ENCODE measurements at regions not wholly inside any gene's neighbourhood (a gene's known extent, or its start where the extent isn't known, plus 50 kb on each side); places are given as distances from the start of the nearest gene placed in this dataset.
"Not testable (repeated sequence)": the region's sequence is repeated elsewhere in the genome, so short reads cannot be mapped to it uniquely, and the experiment has no call there.

GRCh38 chr16:87156195-87156594 is 161.0 kb downstream of the C16orf95 start:
- no peak for DNase-seq (ENCODE audit: low read depth)

- no peak for DNase-seq (ENCODE audit: low read depth)
Measured at GRCh38 chr16:87160234-87160636, 157.0 kb downstream of the C16orf95 start.

GRCh38 chr16:87160701-87161337 is 156.4 kb downstream of the C16orf95 start:
- peak; percentile 21 for DNase-seq (ENCODE audit: low read depth)

- not testable (repeated sequence) for DNase-seq (ENCODE audit: low read depth)
Measured at GRCh38 chr16:87161410-87161809, 155.8 kb downstream of the C16orf95 start.

GRCh38 chr16:87161822-87162676 is 155.1 kb downstream of the C16orf95 start:
- no peak for DNase-seq (ENCODE audit: low read depth)

GRCh38 chr16:87162799-87163198 is 154.4 kb downstream of the C16orf95 start:
- not testable (repeated sequence) for DNase-seq (ENCODE audit: low read depth)

- DNase-seq (ENCODE audit: low read depth): no peak
Measured at GRCh38 chr16:87163637-87164036, 153.6 kb downstream of the C16orf95 start.

GRCh38 chr16:87165151-87165550 is 152.0 kb downstream of the C16orf95 start:
- DNase-seq (ENCODE audit: low read depth): no peak

- DNase-seq (ENCODE audit: low read depth): no peak
Measured at GRCh38 chr16:87165885-87166284, 151.3 kb downstream of the C16orf95 start.

GRCh38 chr16:87166321-87166720 is 150.9 kb downstream of the C16orf95 start:
- DNase-seq (ENCODE audit: low read depth): no peak

GRCh38 chr16:87166934-87167333 is 150.3 kb downstream of the C16orf95 start:
- DNase-seq (ENCODE audit: low read depth): no peak

GRCh38 chr16:87169509-87169995 is 147.6 kb downstream of the C16orf95 start:
- no peak for DNase-seq (ENCODE audit: low read depth)

- no peak for DNase-seq (ENCODE audit: low read depth)
Measured at GRCh38 chr16:87170310-87170709, 146.9 kb downstream of the C16orf95 start.

- DNase-seq (ENCODE audit: low read depth): no peak
Measured at GRCh38 chr16:87171723-87172122, 145.5 kb downstream of the C16orf95 start.

- no peak for DNase-seq (ENCODE audit: low read depth)
Measured at GRCh38 chr16:87172632-87173031, 144.6 kb downstream of the C16orf95 start.

- no peak for DNase-seq (ENCODE audit: low read depth)
Measured at GRCh38 chr16:87173294-87173893, 143.8 kb downstream of the C16orf95 start.

- no peak for DNase-seq (ENCODE audit: low read depth)
Measured at GRCh38 chr16:87174061-87174460, 143.1 kb downstream of the C16orf95 start.

- no peak for DNase-seq (ENCODE audit: low read depth)
Measured at GRCh38 chr16:87176735-87177134, 140.5 kb downstream of the C16orf95 start.

- DNase-seq (ENCODE audit: low read depth): no peak
Measured at GRCh38 chr16:87177673-87178072, 139.5 kb downstream of the C16orf95 start.

GRCh38 chr16:87178177-87178863 is 138.9 kb downstream of the C16orf95 start:
- DNase-seq (ENCODE audit: low read depth): no peak

- no peak for DNase-seq (ENCODE audit: low read depth)
Measured at GRCh38 chr16:87178977-87179376, 138.2 kb downstream of the C16orf95 start.

GRCh38 chr16:87180069-87180468 is 137.1 kb downstream of the C16orf95 start:
- no peak for DNase-seq (ENCODE audit: low read depth)
